GM23248 (cell line): ENCODE measurements at regions not wholly inside any gene's neighbourhood (a gene's known extent, or its start where the extent isn't known, plus 50 kb on each side); places are given as distances from the start of the nearest gene placed in this dataset.

ENCODE experiments used
- EZH2 ChIP-seq: fragments of 200-600 bp; sonication (generic); IDR thresholded peaks from 2 replicates; pipeline ENCODE4 v1.6.1; 2018; ENCODE audit warnings: antibody characterized with exemption, mild to moderate bottlenecking; ENCODE audit not compliant: insufficient read depth, poor library complexity, severe bottlenecking
- EZH2phosphoT487 ChIP-seq: fragments of 200-600 bp; sonication (generic); IDR thresholded peaks from 2 replicates; pipeline ENCODE4 v1.6.1; 2018; ENCODE audit warnings: antibody characterized with exemption, moderate library complexity, mild to moderate bottlenecking, low read depth; ENCODE audit not compliant: insufficient read depth

- no peak for TF ChIP-seq EZH2
- no peak for TF ChIP-seq EZH2phosphoT487
These were observed 308.4 kb upstream of the ERCC4 start for GRCh38 chr16:13611596-13611995.
